SU-DHL-6 (cell line): ENCODE measurements at regions not wholly inside any gene's neighbourhood (a gene's known extent, or its start where the extent isn't known, plus 50 kb on each side); places are given as distances from the start of the nearest gene placed in this dataset.
"Not testable (repeated sequence)": the region's sequence is repeated elsewhere in the genome, so short reads cannot be mapped to it uniquely, and the experiment has no call there.

ENCODE experiments used
- H2AFZ ChIP-seq: fragments of 200-600 bp; sonication (generic); 2 replicates; pipeline ENCODE4 v1.6.1; 2014; ENCODE audit warnings: low read depth, mild to moderate bottlenecking, moderate library complexity, mixed read lengths, antibody characterized with exemption, low read length; ENCODE audit not compliant: severe bottlenecking
- H3F3A ChIP-seq: fragments of 200-600 bp; shearing (Covaris generic); 2 replicates; pipeline ENCODE4 v1.6.0; 2016; ENCODE audit warnings: antibody characterized with exemption, mild to moderate bottlenecking; ENCODE audit not compliant: insufficient read depth
- H3K27ac ChIP-seq: fragments of 200-600 bp; sonication (generic); 2 replicates; pipeline ENCODE4 v1.5.1; 2016; ENCODE audit warnings: low read depth, mild to moderate bottlenecking, low read length, moderate library complexity, mixed read lengths
- H3K27me3 ChIP-seq: fragments of 200-600 bp; sonication (generic), shearing (Covaris generic); 2 replicates; pipeline ENCODE4 v1.6.0; 2014; ENCODE audit warnings: mild to moderate bottlenecking, low read length
- H3K36me3 ChIP-seq: fragments of 200-600 bp; sonication (generic); 2 replicates; pipeline ENCODE4 v1.6.1; 2014; ENCODE audit warnings: mild to moderate bottlenecking, low read length, mixed read lengths
- H3K4me2 ChIP-seq: fragments of 300-600, 200-600 bp; shearing (Covaris generic), sonication (generic); 2 replicates; pipeline ENCODE4 v1.6.0; 2014; ENCODE audit warnings: low read length, low read depth, mild to moderate bottlenecking; ENCODE audit not compliant: poor library complexity, severe bottlenecking
- H3K4me3 ChIP-seq: fragments of 200-600 bp; sonication (generic); 2 replicates; pipeline ENCODE4 v1.5.1; 2014; ENCODE audit warnings: antibody characterized with exemption, low read length, mild to moderate bottlenecking, mixed read lengths; ENCODE audit not compliant: insufficient read depth, poor library complexity, severe bottlenecking
- H3K79me2 ChIP-seq: fragments of 200-600 bp; sonication (generic); 2 replicates; pipeline ENCODE4 v1.6.1; 2014; ENCODE audit warnings: mild to moderate bottlenecking, low read length, moderate library complexity; ENCODE audit not compliant: insufficient read depth
- H3K9ac ChIP-seq: fragments of 200-600 bp; sonication (generic); 2 replicates; pipeline ENCODE4 v1.7.0; 2014; ENCODE audit warnings: mild to moderate bottlenecking, low read length
- H3K9me2 ChIP-seq: fragments of 200-600 bp; sonication (generic); replicated peaks from 2 replicates; pipeline ENCODE4 v1.6.1; 2014; ENCODE audit warnings: low read length; ENCODE audit not compliant: insufficient read depth
- H3K9me3 ChIP-seq: fragments of 200-600 bp; sonication (generic); 2 replicates; pipeline ENCODE4 v1.6.1; 2014; ENCODE audit warnings: low read length, mixed read lengths; ENCODE audit not compliant: insufficient read depth
- H4K20me1 ChIP-seq: fragments of 200-600 bp; sonication (generic); 2 replicates; pipeline ENCODE4 v1.6.1; 2014; ENCODE audit warnings: low read depth, mild to moderate bottlenecking, antibody characterized with exemption, low read length, moderate library complexity, mixed read lengths
- CTCF ChIP-seq: fragments of 200-600 bp; sonication (generic); IDR thresholded peaks from one replicate; pipeline ENCODE4 v1.5.1; 2017; ENCODE audit warnings: antibody characterized with exemption, mild to moderate bottlenecking, low read length, moderate library complexity; ENCODE audit not compliant: insufficient read depth, poor library complexity, severe bottlenecking
- EZH2phosphoT487 ChIP-seq: fragments of 200-600 bp; sonication (generic), shearing (Covaris generic); conservative IDR thresholded peaks from 2 replicates; pipeline ENCODE4 v1.6.1; 2018; ENCODE audit warnings: mild to moderate bottlenecking, antibody characterized with exemption, low read length, moderate library complexity, mixed read lengths

GRCh38 chr11:80929031-80929805 lies 1488.4 kb upstream of the TENM4 start:
- Histone ChIP-seq H3K9me3 (no peaks in the 10 kb centered on the region), H3K4me2 (no peak overlapping the region), H4K20me1 (no peaks in the 10 kb centered on the region), H3K36me3 (no peaks in the 10 kb centered on the region), H3K9me2 (no peaks in the 10 kb centered on the region), H3K4me3 (no peak overlapping the region), H2AFZ (no peak overlapping the region), H3K79me2 (no peaks in the 10 kb centered on the region), H3K9ac (no peak overlapping the region), H3K27me3 (no peaks in the 10 kb centered on the region), H3F3A (no peaks in the 10 kb centered on the region), H3K27ac (no peak overlapping the region)
- TF ChIP-seq EZH2phosphoT487, result no peak
- TF ChIP-seq CTCF, result no peak

- Histone ChIP-seq H3K9ac (no peak overlapping the region), H3F3A (no peaks in the 10 kb centered on the region), H3K9me2 (no peaks in the 10 kb centered on the region), H3K9me3 (no peaks in the 10 kb centered on the region), H3K4me2 (no peak overlapping the region), H3K27me3 (no peaks in the 10 kb centered on the region), H4K20me1 (no peaks in the 10 kb centered on the region), H3K79me2 (no peaks in the 10 kb centered on the region), H3K36me3 (no peaks in the 10 kb centered on the region), H2AFZ (no peak overlapping the region), H3K4me3 (no peak overlapping the region), H3K27ac (no peak overlapping the region)
- TF ChIP-seq EZH2phosphoT487 (no peak), CTCF (no peak)
Measured at GRCh38 chr11:80925321-80925720, 1484.5 kb upstream of the TENM4 start.

DNA sequence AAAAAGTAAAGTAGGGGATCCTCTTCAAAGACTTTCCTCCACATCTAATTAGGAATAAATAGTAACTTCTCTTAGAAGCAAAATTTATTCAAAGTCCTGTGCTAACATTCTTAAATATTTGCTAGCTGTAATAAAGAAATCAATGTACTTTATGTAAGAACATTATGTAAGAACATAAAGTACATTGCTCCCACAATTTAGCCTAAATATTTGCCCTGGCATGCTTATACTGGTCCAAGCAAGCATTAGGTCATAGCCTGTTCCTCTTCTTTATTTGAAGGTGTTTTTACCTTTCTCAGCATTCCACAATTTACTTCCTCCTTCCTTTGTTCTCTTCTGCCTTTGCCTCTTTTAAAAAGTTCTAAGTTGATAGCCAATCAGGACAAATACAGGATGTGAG lies 1480.5 kb upstream of the TENM4 start:
- not testable (repeated sequence) for H4K20me1 ChIP-seq, H3K27ac ChIP-seq, H3K9ac ChIP-seq, H3K4me3 ChIP-seq, H3K4me2 ChIP-seq, H3F3A ChIP-seq, H3K79me2 ChIP-seq, H3K9me3 ChIP-seq, H2AFZ ChIP-seq, H3K36me3 ChIP-seq, H3K9me2 ChIP-seq, H3K27me3 ChIP-seq

DNA sequence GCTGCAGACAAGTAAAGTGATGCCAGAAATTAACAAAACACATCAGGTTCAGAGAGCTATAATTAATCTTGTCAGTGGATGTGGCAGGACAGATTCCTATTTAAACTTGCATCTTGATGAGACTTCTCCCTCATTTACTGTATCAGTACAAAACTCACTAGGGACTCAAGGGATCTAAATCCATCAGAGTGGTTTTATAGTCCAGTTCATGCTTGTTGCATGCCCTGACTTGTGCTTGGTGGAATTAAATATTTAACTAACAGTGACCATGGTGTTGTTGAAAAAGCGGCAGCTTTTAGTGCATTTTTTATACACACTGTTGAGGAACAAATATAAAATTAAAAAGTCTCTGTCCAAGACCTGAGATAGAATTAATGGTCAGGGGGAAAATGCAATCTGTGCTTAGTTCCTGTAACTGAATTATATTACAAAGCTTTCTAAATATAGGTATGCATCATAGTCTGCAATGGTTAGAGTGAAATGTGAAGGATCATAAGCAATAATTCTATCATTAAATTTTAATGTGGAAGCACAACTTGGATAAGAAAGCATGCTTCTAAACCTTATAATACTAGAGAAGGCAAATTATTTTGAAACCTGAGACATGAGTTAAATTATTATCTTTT lies 1475.5 kb upstream of the TENM4 start:
- Histone ChIP-seq H3K4me3 (no peak overlapping the region), H3K9me2 (no peaks in the 10 kb centered on the region), H3K27me3 (no peaks in the 10 kb centered on the region), H3F3A (no peaks in the 10 kb centered on the region), H3K9ac (no peak overlapping the region), H3K9me3 (no peaks in the 10 kb centered on the region), H3K79me2 (no peaks in the 10 kb centered on the region), H3K36me3 (no peaks in the 10 kb centered on the region), H3K27ac (no peak overlapping the region), H2AFZ (no peak overlapping the region), H4K20me1 (no peaks in the 10 kb centered on the region), H3K4me2 (no peak overlapping the region)
- TF ChIP-seq EZH2phosphoT487 (no peak), CTCF (no peak)
